ENCODE measurements at regions not wholly inside any gene's neighbourhood (a gene's known extent, or its start where the extent isn't known, plus 50 kb on each side); places are given as distances from the start of the nearest gene placed in this dataset.

DNA sequence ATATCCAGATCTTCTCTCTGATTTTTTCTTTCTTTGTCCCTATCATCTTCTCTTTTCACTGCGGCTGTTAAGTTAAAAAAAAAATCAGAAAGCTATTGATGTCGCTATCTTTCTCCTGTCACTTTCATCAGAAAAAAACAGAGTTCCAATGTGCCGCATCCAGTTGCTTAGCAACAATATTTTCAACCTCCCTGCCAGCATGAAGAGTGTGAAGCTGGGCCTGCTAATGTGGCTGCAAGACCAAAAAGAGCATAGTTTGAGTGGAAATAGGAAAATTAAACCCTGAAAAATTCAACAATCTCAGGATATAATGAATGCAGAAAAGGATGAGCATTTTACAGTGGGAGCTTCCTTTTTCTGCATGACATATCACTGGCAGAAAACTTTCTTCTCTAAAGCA is 1025.4 kb upstream of the LRFN5 start:
- ATAC-seq = no peak
- H3K4me3 ChIP-seq (ENCODE audit: low read depth in 2 of 2, low read length in 2 of 2) = no peak overlapping the region
- H3K27me3 ChIP-seq (ENCODE audit: control insufficient read depth, insufficient read depth, low read length) = no peaks in the 10 kb centered on the region
- DNase-seq (ENCODE audit: low read depth, low spot score) = no peak
- intact Hi-C loops (cut with micrococcal nuclease; ENCODE audit: unreplicated experiment) = no loop called here
- no TSS peak for BruUV-seq (replicated peaks)
- no peaks in the 10 kb centered on the region for H3K4me1 ChIP-seq (ENCODE audit: control insufficient read depth, insufficient read depth, low read length)
- in situ Hi-C loops (cut with HindIII; ENCODE audit: low pct_unique_long_range_greater_than_20kb, low sequenced_read_pairs) = no loop called here
- TF ChIP-seq, protein P1, sequence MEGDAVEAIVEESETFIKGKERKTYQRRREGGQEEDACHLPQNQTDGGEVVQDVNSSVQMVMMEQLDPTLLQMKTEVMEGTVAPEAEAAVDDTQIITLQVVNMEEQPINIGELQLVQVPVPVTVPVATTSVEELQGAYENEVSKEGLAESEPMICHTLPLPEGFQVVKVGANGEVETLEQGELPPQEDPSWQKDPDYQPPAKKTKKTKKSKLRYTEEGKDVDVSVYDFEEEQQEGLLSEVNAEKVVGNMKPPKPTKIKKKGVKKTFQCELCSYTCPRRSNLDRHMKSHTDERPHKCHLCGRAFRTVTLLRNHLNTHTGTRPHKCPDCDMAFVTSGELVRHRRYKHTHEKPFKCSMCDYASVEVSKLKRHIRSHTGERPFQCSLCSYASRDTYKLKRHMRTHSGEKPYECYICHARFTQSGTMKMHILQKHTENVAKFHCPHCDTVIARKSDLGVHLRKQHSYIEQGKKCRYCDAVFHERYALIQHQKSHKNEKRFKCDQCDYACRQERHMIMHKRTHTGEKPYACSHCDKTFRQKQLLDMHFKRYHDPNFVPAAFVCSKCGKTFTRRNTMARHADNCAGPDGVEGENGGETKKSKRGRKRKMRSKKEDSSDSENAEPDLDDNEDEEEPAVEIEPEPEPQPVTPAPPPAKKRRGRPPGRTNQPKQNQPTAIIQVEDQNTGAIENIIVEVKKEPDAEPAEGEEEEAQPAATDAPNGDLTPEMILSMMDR (IDR thresholded peaks at IDR 0.05) = no peak
- TF ChIP-seq SIN3A (IDR thresholded peaks at IDR 0.05; ENCODE audit: borderline replicate concordance, insufficient read depth, low read depth, low read length) (no peak), POLR2AphosphoS5 (IDR thresholded peaks at IDR 0.05; ENCODE audit: low read depth, low read length) (no peak), TCF7L2 (IDR thresholded peaks at IDR 0.05; ENCODE audit: low read depth, low read length) (no peak)
- TF ChIP-seq, protein P2, sequence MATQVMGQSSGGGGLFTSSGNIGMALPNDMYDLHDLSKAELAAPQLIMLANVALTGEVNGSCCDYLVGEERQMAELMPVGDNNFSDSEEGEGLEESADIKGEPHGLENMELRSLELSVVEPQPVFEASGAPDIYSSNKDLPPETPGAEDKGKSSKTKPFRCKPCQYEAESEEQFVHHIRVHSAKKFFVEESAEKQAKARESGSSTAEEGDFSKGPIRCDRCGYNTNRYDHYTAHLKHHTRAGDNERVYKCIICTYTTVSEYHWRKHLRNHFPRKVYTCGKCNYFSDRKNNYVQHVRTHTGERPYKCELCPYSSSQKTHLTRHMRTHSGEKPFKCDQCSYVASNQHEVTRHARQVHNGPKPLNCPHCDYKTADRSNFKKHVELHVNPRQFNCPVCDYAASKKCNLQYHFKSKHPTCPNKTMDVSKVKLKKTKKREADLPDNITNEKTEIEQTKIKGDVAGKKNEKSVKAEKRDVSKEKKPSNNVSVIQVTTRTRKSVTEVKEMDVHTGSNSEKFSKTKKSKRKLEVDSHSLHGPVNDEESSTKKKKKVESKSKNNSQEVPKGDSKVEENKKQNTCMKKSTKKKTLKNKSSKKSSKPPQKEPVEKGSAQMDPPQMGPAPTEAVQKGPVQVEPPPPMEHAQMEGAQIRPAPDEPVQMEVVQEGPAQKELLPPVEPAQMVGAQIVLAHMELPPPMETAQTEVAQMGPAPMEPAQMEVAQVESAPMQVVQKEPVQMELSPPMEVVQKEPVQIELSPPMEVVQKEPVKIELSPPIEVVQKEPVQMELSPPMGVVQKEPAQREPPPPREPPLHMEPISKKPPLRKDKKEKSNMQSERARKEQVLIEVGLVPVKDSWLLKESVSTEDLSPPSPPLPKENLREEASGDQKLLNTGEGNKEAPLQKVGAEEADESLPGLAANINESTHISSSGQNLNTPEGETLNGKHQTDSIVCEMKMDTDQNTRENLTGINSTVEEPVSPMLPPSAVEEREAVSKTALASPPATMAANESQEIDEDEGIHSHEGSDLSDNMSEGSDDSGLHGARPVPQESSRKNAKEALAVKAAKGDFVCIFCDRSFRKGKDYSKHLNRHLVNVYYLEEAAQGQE (IDR thresholded peaks at IDR 0.05; ENCODE audit: insufficient read depth in 1 of 2, low read depth in 2 of 2, low read length in 1 of 2) = no peak
- no peaks in the 10 kb centered on the region for H3K9me3 ChIP-seq (ENCODE audit: control insufficient read depth, insufficient read depth, low read depth, low read length)
- ChIA-PET CTCF (no interaction called here), POLR2A (no interaction called here)
- no peak overlapping the region for H3K27ac ChIP-seq (ENCODE audit: low read length)
- H3K36me3 ChIP-seq (ENCODE audit: control insufficient read depth, insufficient read depth, low read length) = no peaks in the 10 kb centered on the region

DNA sequence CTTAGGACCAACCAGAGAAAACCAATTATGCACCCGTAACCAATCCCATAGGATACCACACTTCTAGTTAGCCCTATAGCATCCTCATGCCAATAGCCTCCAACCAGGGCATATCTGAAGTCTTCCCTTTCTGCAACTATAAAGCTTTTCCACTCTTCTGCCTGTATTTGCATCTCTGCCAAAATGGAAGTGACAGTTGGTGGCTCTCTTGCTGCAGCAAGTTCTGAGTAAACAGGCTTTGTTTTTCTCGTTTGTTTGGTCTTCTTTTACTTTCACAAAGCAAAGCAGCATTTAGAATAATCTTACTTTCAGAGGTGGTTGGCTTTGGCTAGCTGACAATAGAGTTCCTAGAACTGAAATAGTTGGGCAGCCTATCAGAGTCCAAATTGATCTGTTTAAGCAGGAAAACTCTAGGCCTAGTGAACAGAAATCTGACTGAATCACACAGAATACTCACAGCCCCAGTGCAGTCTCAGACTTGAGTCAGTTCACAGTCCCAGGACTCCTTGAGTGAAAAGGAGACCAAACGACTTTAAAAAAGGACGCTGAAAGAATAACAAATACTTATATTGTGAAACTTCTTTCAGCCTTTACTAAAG is 1029.7 kb upstream of the LRFN5 start:
- in situ Hi-C loops (cut with HindIII; ENCODE audit: low pct_unique_long_range_greater_than_20kb, low sequenced_read_pairs) (no loop called here), intact Hi-C loops (cut with micrococcal nuclease; ENCODE audit: unreplicated experiment) (no loop called here)
- no peak overlapping the region for H3K4me3 ChIP-seq (ENCODE audit: low read depth in 2 of 2, low read length in 2 of 2)
- H3K27me3 ChIP-seq (ENCODE audit: control insufficient read depth, insufficient read depth, low read length) = no peaks in the 10 kb centered on the region
- no peak overlapping the region for H3K27ac ChIP-seq (ENCODE audit: low read length)
- ChIA-PET CTCF (no interaction called here), POLR2A (no interaction called here)
- no peaks in the 10 kb centered on the region for H3K9me3 ChIP-seq (ENCODE audit: control insufficient read depth, insufficient read depth, low read depth, low read length)
- DNase-seq (ENCODE audit: low read depth, low spot score) (no peak), ATAC-seq (no peak)
- TF ChIP-seq, protein P2 (IDR thresholded peaks at IDR 0.05; ENCODE audit: insufficient read depth in 1 of 2, low read depth in 2 of 2, low read length in 1 of 2) = no peak
- TF ChIP-seq, protein P1 (IDR thresholded peaks at IDR 0.05) = no peak
- no peak for TF ChIP-seq POLR2AphosphoS5 (IDR thresholded peaks at IDR 0.05; ENCODE audit: low read depth, low read length)
- no peak for TF ChIP-seq SIN3A (IDR thresholded peaks at IDR 0.05; ENCODE audit: borderline replicate concordance, insufficient read depth, low read depth, low read length)
- TF ChIP-seq TCF7L2 (IDR thresholded peaks at IDR 0.05; ENCODE audit: low read depth, low read length) = no peak
- H3K36me3 ChIP-seq (ENCODE audit: control insufficient read depth, insufficient read depth, low read length) = no peaks in the 10 kb centered on the region
- BruUV-seq (replicated peaks) = no TSS peak
- no peaks in the 10 kb centered on the region for H3K4me1 ChIP-seq (ENCODE audit: control insufficient read depth, insufficient read depth, low read length)

Data from Panc1 (cell line).